AG04449 (cell line): ENCODE measurements at regions not wholly inside any gene's neighbourhood (a gene's known extent, or its start where the extent isn't known, plus 50 kb on each side); places are given as distances from the start of the nearest gene placed in this dataset.

ENCODE experiments used
- CTCF ChIA-PET: fragments of 350-600 bp; formaldehyde crosslinking; extraction: SDS; loops from one replicate; lab custom pipeline; 2021; ENCODE audit warnings: antibody characterized with exemption; lab: Yijun Ruan, JAX
- POLR2A ChIA-PET: fragments of 400-600, 350-600 bp; formaldehyde crosslinking; extraction: SDS; loops from one replicate; lab custom pipeline; 2020; ENCODE audit warnings: antibody characterized with exemption, inconsistent platforms; lab: Yijun Ruan, JAX
- DNase-seq: peaks from one replicate; pipeline ENCODE4 v3.0.0-alpha.2; 2010; ENCODE audit warnings: low read depth, low spot score
- H3K4me3 ChIP-seq: 2 replicates; pipeline ENCODE4 v1.5.1; 2011; ENCODE audit warnings: low read depth, mild to moderate bottlenecking, control low read depth, low read length
- TF ChIP-seq, protein P1 (sequence below): IDR thresholded peaks from one replicate; pipeline ENCODE4 v1.5.1; 2011; ENCODE audit warnings: mild to moderate bottlenecking, moderate library complexity, low read length, control low read depth, inconsistent platforms; ENCODE audit not compliant: insufficient read depth; ENCODE audit errors: missing control alignments

GRCh38 chr14:55877942-55878341 is 240.3 kb upstream of the PELI2 start:
- ChIA-PET POLR2A (no interaction called here), CTCF (no interaction called here)
- TF ChIP-seq, protein P1, sequence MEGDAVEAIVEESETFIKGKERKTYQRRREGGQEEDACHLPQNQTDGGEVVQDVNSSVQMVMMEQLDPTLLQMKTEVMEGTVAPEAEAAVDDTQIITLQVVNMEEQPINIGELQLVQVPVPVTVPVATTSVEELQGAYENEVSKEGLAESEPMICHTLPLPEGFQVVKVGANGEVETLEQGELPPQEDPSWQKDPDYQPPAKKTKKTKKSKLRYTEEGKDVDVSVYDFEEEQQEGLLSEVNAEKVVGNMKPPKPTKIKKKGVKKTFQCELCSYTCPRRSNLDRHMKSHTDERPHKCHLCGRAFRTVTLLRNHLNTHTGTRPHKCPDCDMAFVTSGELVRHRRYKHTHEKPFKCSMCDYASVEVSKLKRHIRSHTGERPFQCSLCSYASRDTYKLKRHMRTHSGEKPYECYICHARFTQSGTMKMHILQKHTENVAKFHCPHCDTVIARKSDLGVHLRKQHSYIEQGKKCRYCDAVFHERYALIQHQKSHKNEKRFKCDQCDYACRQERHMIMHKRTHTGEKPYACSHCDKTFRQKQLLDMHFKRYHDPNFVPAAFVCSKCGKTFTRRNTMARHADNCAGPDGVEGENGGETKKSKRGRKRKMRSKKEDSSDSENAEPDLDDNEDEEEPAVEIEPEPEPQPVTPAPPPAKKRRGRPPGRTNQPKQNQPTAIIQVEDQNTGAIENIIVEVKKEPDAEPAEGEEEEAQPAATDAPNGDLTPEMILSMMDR, result no peak
- no peak overlapping the region for H3K4me3 ChIP-seq
- no peak for DNase-seq

GRCh38 chr14:55881577-55882241 is 236.5 kb upstream of the PELI2 start:
- TF ChIP-seq, protein P1, result no peak
- no peak overlapping the region for H3K4me3 ChIP-seq
- ChIA-PET CTCF (no interaction called here), POLR2A (no interaction called here)
- DNase-seq, result no peak

DNA sequence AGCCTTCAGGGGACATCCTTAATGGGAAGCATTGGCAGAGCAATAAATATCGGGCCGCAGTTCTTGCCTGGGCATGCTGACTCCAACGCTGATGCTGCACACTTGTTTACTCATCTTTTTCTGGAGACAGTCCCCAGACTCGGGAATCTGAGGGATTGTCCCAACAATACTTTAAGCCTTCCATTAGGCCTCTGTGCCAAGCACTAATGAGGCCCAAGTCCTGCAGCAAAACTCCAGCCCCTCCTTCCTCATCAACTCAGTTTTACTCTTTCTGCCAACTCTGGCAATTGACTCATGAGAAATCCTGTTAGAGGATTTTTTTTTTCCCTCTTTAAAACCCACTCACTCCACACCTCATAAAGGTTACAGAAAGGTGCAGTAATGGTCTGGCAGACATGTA is 233.4 kb upstream of the PELI2 start:
- no peak for DNase-seq
- TF ChIP-seq, protein P1, result no peak
- H3K4me3 ChIP-seq, result no peak overlapping the region
- ChIA-PET POLR2A (no interaction called here), CTCF (no interaction called here)

DNA sequence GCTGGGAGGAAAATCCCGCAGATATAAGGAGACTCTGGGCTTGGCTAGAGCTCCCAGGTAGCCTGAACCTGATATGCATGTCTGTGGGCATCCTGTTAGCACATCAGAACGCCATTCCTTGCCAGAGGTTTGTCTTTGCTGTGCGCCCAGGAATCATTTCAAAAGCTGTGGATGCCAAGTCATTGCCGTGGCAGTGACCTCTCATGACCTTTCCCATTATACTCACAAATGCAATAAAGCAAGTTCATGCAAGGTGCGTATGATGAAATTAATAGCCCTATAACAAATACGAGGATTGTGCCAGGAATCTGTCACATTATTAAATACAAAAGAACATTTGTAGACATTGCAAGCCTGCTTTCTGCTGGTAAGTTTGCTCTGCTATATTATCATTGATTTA is 229.1 kb upstream of the PELI2 start:
- POLR2A ChIA-PET, result no interaction called here
- CTCF ChIA-PET, result no interaction called here
- TF ChIP-seq, protein P1, result no peak
- H3K4me3 ChIP-seq, result no peak overlapping the region
- DNase-seq, result no peak

GRCh38 chr14:55891692-55892091 is 226.5 kb upstream of the PELI2 start:
- TF ChIP-seq, protein P1, result no peak
- no peak overlapping the region for H3K4me3 ChIP-seq
- no peak for DNase-seq
- ChIA-PET CTCF (interaction anchor here (0.9 kb wide), 1 partner anchor 12 kb away, joined by 3 read pairs; no protein-coding TSS in a partner anchor), POLR2A (no interaction called here)

- ChIA-PET POLR2A (no interaction called here), CTCF (no interaction called here)
- DNase-seq, result no peak
- TF ChIP-seq, protein P1, result no peak
- no peak overlapping the region for H3K4me3 ChIP-seq
Observed at GRCh38 chr14:55892906-55893305, 225.3 kb upstream of the PELI2 start.
